Endothelial cell of umbilical vein (primary cell): ENCODE measurements at regions not wholly inside any gene's neighbourhood (a gene's known extent, or its start where the extent isn't known, plus 50 kb on each side); places are given as distances from the start of the nearest gene placed in this dataset.

Experiments
- BruUV-seq: library from RNA; stranded (reverse); fragments of 400-500 nt; replicated peaks from 2 replicates; lab custom pipeline; 2021; lab: Mats Ljungman, UMichigan
- CTCF ChIA-PET: fragments of 300-600, 350-600 bp; sonication (Branson Sonifier 250); formaldehyde crosslinking; loops from one replicate; lab custom pipeline; 2021; ENCODE audit warnings: antibody characterized with exemption, inconsistent platforms; lab: Charles Lee
- POLR2A ChIA-PET: fragments of 300-600, 350-600 bp; sonication (Branson Sonifier 250); formaldehyde crosslinking; loops from one replicate; lab custom pipeline; 2021; ENCODE audit warnings: antibody characterized with exemption, inconsistent platforms; lab: Charles Lee
- DNase-seq: peaks from one replicate; pipeline ENCODE4 v3.0.0-alpha.2; 2011; ENCODE audit warnings: low read depth, low spot score
- FAIRE-seq: peaks from 2 replicates; lab custom pipeline; 2011; peaks lifted over from hg19 to GRCh38; lab: Jason Lieb, UNC
- H2AFZ ChIP-seq: 2 replicates; pipeline ENCODE4 v1.6.0; 2012; ENCODE audit warnings: low read depth, low read length, control low read depth, inconsistent platforms
- H3K27ac ChIP-seq: 2 replicates; pipeline ENCODE4 v1.5.1; 2011; ENCODE audit warnings: low read depth, mild to moderate bottlenecking, control low read depth, low read length, moderate library complexity; ENCODE audit not compliant: insufficient read depth
- H3K27me3 ChIP-seq, 2 experiments: 2 replicates each; pipeline versions ENCODE4 v1.6.0 to v1.6.1; 2011; ENCODE audit warnings: low read length in 2 of 2, mixed read lengths in 1 of 2; ENCODE audit not compliant: control insufficient read depth in 2 of 2, insufficient read depth in 2 of 2
- H3K36me3 ChIP-seq, 2 experiments: 2 replicates in 1 of 2; 3 replicates in 1 of 2; pipeline ENCODE4 v1.5.1; 2011; ENCODE audit warnings: low read length in 2 of 2, mild to moderate bottlenecking in 1 of 2, moderate library complexity in 1 of 2; ENCODE audit not compliant: control insufficient read depth in 2 of 2, insufficient read depth in 2 of 2; ENCODE audit errors: extremely low read depth in 1 of 2
- H3K4me1 ChIP-seq: 3 replicates; pipeline ENCODE4 v1.5.1; 2011; ENCODE audit warnings: mild to moderate bottlenecking, low read length; ENCODE audit not compliant: control insufficient read depth, insufficient read depth; ENCODE audit errors: extremely low read depth
- H3K4me2 ChIP-seq: 2 replicates; pipeline ENCODE4 v1.6.1; 2011; ENCODE audit warnings: low read length, control low read depth, mixed read lengths; ENCODE audit not compliant: insufficient read depth
- H3K4me3 ChIP-seq, 3 experiments: fragments of 200-600 bp in 1 of 3; sonication (generic), shearing (Covaris generic) in 1 of 3; replicated peaks in 1 of 3; 2 replicates each; pipeline ENCODE4 v1.5.1; 2011 to 2016; ENCODE audit warnings: control low read depth in 3 of 3, low read length in 3 of 3, mild to moderate bottlenecking in 2 of 3, inconsistent platforms in 1 of 3, low read depth in 1 of 3, moderate library complexity in 1 of 3; ENCODE audit not compliant: insufficient read depth in 1 of 3
- H3K79me2 ChIP-seq: 2 replicates; pipeline ENCODE4 v1.6.0; 2012; ENCODE audit warnings: low read length, inconsistent platforms; ENCODE audit not compliant: control insufficient read depth, insufficient read depth
- H3K9ac ChIP-seq: replicated peaks from 2 replicates; pipeline ENCODE3; 2011; ENCODE audit warnings: low read length, control low read depth; ENCODE audit not compliant: insufficient read depth; ENCODE audit errors: extremely low read depth
- H3K9me1 ChIP-seq: replicated peaks from 3 replicates; pipeline ENCODE4 v1.6.0; 2011; ENCODE audit warnings: mild to moderate bottlenecking, low read length; ENCODE audit not compliant: control insufficient read depth, insufficient read depth; ENCODE audit errors: extremely low read depth
- H3K9me3 ChIP-seq: replicated peaks from 2 replicates; pipeline ENCODE4 v1.5.1; 2012; ENCODE audit warnings: low read length, inconsistent platforms; ENCODE audit not compliant: control insufficient read depth, insufficient read depth
- H4K20me1 ChIP-seq: replicated peaks from 2 replicates; pipeline ENCODE3; 2011; ENCODE audit warnings: mild to moderate bottlenecking, low read length; ENCODE audit not compliant: control insufficient read depth, insufficient read depth; ENCODE audit errors: extremely low read depth
- CTCF ChIP-seq, 2 donors: IDR thresholded peaks; 1 replicate in 1 of 2; 2 replicates in 1 of 2; pipeline ENCODE4 v1.5.1; 2011; ENCODE audit warnings: low read length in 2 of 2, mild to moderate bottlenecking in 2 of 2, moderate library complexity in 2 of 2, control low read depth in 1 of 2, inconsistent platforms in 1 of 2, low read depth in 1 of 2; ENCODE audit not compliant: insufficient read depth in 1 of 2; ENCODE audit errors: extremely low read depth in 1 of 2
- EZH2 ChIP-seq: IDR thresholded peaks from 2 replicates; pipeline ENCODE4 v1.6.1; 2012; ENCODE audit warnings: borderline replicate concordance, low read depth, mild to moderate bottlenecking, moderate library complexity, low read length, inconsistent platforms; ENCODE audit not compliant: severe bottlenecking
- FOS ChIP-seq: IDR thresholded peaks from 2 replicates; pipeline ENCODE4 v1.6.1; 2011; ENCODE audit warnings: mild to moderate bottlenecking, low read length, moderate library complexity, borderline replicate concordance; ENCODE audit not compliant: insufficient read depth
- GATA2 ChIP-seq: IDR thresholded peaks from 2 replicates; pipeline ENCODE4 v1.7.0; 2011; ENCODE audit warnings: low read depth, mild to moderate bottlenecking, moderate library complexity, mixed read lengths, low read length; ENCODE audit not compliant: insufficient read length, insufficient read depth
- JUN ChIP-seq: IDR thresholded peaks from 2 replicates; pipeline ENCODE4 v1.6.1; 2011; ENCODE audit warnings: borderline replicate concordance, low read depth; ENCODE audit not compliant: insufficient read length, insufficient read depth
- MAX ChIP-seq: IDR thresholded peaks from 2 replicates; pipeline ENCODE4 v1.6.1; 2011; ENCODE audit not compliant: insufficient read depth, insufficient read length
- MYC ChIP-seq: IDR thresholded peaks from one replicate; pipeline ENCODE4 v1.6.1; 2011; ENCODE audit warnings: mild to moderate bottlenecking, low read depth, low read length
- POLR2A ChIP-seq: IDR thresholded peaks from 2 replicates; pipeline ENCODE4 v1.6.1; 2012; ENCODE audit warnings: low read depth, mild to moderate bottlenecking, control low read depth, low read length
- POLR2AphosphoS5 ChIP-seq: IDR thresholded peaks from 2 replicates; pipeline ENCODE4 v1.6.1; 2012; ENCODE audit warnings: low read depth, mild to moderate bottlenecking, control low read depth, low read length, moderate library complexity; ENCODE audit not compliant: insufficient read depth
- dilution Hi-C: fragments of 300-500 bp; cut with MboI; formaldehyde crosslinking; loops from one replicate; pipeline ENCODE4 v1.15.0; 2019; ENCODE audit warnings: low sequenced_read_pairs; ENCODE audit not compliant: extremely low pct_ligation_motif_present
- intact Hi-C: fragments of 100-400 bp; cut with micrococcal nuclease; formaldehyde crosslinking; loops from one replicate; pipeline ENCODE4 v1.10.0; 2022

GRCh38 chr5:13108265-13108664, 836.2 kb downstream of the DNAH5 start:
- no peak for DNase-seq
- ChIA-PET POLR2A (no interaction called here), CTCF (no interaction called here)
- Histone ChIP-seq H3K9me1 (no peaks in the 10 kb centered on the region), H3K9ac (no peak overlapping the region), H3K4me1 (no peaks in the 10 kb centered on the region), H3K9me3 (no peaks in the 10 kb centered on the region), H3K4me2 (no peak overlapping the region), H4K20me1 (no peaks in the 10 kb centered on the region), H3K4me3 (no peak overlapping the region), H3K27me3 (no peaks in the 10 kb centered on the region), H2AFZ (no peak overlapping the region), H3K79me2 (no peaks in the 10 kb centered on the region), H3K27ac (no peak overlapping the region), H3K36me3 (no peaks in the 10 kb centered on the region)
- no TSS peak for BruUV-seq
- dilution Hi-C loops = no loop called here
- no peak for FAIRE-seq
- intact Hi-C loops = no loop called here
- TF ChIP-seq JUN (no peak), POLR2A (no peak), GATA2 (no peak), FOS (no peak), MAX (no peak), CTCF (IDR thresholded peaks at IDR 0.05; ENCODE audit: extremely low read depth in 1 of 2, insufficient read depth in 1 of 2, low read depth in 1 of 2, low read length in 2 of 2) (no peak), EZH2 (no peak), POLR2AphosphoS5 (no peak), MYC (no peak)
